GM19452 (cell line): ENCODE measurements at regions not wholly inside any gene's neighbourhood (a gene's known extent, or its start where the extent isn't known, plus 50 kb on each side); places are given as distances from the start of the nearest gene placed in this dataset.

ENCODE experiments used
- ATAC-seq: cut with Tn5 transposase; IDR thresholded peaks from one replicate; pipeline ENCODE4 v1.9.1; 2021; ENCODE audit not compliant: unreplicated experiment

DNA sequence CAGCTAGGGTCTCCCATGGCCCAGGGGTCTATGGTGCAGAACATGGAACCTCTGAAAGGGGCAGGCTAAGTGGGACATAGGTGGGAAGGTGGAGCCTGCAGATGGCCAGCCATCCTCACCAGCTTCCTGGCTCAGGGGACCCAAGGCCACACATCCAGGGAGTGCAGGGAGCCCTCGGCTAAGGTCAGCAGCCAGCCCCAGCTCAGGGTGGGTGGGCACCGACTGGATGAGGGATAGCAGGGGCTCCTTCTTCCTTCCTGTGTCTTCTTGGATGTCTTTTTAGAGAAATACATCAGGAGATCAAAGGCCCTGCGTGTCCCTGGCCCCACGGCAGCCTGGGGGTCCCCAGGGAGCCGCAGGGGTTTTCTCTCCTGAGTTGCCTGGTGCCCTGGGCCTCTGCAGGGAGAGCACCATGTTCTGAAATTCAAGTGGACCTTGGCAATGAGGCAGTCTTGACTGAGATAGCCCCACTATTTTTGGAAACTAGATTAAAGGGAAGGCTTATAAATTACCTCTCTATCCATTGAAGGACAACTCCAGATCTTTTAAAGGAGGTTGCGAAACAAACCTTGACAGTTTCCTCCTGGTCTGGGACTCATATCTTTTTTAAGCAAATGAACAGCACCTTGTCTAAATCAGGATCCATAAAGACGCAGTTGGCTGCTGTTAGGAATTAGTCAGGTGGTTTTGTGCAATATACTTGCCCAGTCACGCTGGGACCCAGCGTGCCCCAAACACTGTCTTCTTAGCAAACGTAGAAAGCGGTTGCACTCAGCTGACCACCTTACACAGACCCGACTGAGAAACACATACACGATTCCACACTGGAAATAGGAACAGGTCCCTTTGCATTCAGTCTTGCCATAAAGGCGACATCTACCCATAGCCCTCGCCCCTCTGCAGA, 242.3 kb downstream of the TOMM20 start:
- ATAC-seq, result no peak

DNA sequence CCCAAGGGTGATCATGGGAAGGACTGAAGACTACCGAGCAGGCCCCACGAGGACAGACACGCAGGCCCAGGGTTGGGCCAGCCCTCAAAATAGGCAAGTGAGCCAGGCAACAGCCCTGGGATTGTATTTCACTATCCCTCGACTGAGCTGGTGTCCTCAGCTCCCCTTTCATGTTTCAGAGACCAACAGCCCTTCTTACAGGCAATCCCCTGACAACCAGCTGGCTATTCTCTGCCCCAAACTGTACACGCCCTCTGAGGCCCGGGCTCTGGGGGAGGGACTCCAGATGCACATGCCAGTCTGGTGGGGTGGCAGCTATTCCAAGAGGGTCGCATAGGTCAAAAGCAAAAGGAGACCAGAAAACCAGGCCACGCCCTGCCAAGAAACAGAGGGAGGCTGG, 243.0 kb downstream of the TOMM20 start:
- ATAC-seq, result no peak

DNA sequence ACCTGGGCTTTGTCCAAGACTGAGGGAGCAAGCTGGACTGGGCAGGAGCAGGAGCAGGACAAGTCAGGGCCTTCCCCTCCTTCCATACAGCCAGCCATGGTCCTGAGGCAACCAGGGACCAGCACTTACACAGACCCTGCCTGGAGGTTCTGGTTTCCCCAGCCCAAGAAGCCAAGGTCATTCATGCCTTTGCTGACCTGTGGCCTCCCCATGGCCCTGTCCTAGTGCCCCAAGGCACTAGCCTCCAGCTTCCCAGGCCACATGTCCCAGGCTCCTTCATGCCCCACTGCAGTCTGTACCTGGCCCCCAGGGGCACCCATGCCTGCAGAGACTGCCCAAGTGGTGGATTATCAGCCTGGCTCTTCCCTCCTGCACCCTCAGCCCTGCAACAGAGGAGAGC, 243.9 kb downstream of the TOMM20 start:
- ATAC-seq, result no peak

GRCh38 chr1:234884006-234884405, 244.6 kb downstream of the TOMM20 start:
- ATAC-seq, result no peak

- no peak for ATAC-seq
Observed at GRCh38 chr1:234882898-234883297, 245.7 kb downstream of the TOMM20 start.

GRCh38 chr1:234881893-234882771, 246.5 kb downstream of the TOMM20 start:
- peak; percentile 85 for ATAC-seq

DNA sequence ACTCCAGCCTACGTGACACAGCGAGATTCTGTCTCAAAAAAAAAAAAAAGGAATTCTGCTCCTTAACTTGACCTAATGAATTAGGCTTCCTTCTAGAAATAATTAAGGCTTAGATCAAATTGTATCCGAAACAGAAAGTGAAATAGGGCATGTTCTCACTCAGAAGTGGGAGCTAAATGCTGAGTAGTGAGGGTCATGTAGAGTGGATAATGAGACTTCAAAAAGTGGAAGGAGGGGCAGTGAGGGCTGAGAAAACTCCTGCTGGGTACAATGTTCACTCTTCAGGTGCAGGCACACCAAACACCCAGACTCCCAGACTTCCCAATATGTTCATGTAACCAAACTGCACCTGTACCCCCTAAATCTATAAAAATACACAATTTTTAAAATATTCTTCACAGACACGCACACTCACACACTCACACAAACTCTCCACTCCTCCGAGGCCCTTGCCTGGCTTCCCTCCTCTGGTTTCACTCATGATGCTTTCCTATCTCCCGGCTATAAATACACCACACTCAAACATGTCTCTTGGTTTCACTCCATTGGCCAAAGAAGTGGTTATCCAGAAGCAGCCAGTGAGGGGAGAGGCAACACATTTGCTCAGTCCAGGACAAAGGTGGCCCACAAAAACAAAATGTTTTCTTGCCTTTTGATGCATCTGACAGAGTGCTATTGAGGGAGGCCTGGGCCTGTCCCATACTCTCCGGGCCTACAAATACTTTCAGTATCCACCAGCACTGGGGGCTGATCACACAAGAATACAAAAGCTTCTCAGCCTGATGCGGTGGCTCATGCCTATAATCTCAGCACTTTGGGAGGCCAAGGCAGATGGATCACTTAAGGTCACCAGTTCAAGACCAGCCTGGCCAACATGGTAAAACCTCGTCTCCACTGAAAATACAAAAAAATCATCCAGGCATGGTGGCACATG, 249.2 kb downstream of the TOMM20 start:
- no peak for ATAC-seq

DNA sequence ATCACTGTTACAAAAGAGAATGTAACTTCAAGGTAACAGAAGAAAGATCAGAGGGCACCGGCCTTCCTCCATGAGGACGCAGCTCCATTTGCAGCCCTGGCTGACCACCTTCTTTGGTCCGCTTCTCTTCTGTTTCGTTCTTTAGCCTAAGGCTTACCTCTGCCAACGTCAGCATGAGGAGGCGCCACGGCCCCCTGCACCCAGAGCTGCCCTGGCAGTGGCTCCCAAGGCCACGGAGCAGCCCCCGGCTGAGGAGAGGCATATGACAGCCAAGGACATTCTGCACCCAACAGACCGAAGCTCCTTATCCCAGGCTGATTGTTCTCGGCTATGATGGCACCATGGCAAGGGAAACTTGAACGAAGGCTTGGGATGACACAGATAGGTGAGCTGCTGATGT, 250.3 kb downstream of the TOMM20 start:
- ATAC-seq, result no peak

DNA sequence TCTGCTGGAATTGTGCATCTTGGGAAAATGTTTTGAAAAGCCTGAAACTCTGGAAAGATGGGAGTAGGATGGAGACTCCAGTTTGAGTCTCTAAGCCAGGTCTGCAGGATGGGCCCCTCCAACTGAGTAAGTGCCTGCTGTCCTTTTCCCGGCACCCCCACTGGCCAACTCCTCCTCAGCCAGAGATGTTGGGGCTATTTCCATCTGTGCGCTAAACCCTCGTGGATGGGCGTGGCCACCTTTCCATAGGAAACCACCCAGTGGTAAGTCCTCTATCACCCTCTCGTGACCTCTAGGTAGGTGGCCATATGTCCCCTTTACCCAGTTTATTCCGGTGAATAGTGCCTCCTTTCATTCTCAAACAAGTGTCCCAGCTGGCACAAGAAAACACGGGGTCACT, 250.9 kb downstream of the TOMM20 start:
- ATAC-seq, result no peak

GRCh38 chr1:234875953-234876855, 252.4 kb downstream of the TOMM20 start:
- no peak for ATAC-seq

- no peak for ATAC-seq
Observed at GRCh38 chr1:234875328-234875952, 253.2 kb downstream of the TOMM20 start.

DNA sequence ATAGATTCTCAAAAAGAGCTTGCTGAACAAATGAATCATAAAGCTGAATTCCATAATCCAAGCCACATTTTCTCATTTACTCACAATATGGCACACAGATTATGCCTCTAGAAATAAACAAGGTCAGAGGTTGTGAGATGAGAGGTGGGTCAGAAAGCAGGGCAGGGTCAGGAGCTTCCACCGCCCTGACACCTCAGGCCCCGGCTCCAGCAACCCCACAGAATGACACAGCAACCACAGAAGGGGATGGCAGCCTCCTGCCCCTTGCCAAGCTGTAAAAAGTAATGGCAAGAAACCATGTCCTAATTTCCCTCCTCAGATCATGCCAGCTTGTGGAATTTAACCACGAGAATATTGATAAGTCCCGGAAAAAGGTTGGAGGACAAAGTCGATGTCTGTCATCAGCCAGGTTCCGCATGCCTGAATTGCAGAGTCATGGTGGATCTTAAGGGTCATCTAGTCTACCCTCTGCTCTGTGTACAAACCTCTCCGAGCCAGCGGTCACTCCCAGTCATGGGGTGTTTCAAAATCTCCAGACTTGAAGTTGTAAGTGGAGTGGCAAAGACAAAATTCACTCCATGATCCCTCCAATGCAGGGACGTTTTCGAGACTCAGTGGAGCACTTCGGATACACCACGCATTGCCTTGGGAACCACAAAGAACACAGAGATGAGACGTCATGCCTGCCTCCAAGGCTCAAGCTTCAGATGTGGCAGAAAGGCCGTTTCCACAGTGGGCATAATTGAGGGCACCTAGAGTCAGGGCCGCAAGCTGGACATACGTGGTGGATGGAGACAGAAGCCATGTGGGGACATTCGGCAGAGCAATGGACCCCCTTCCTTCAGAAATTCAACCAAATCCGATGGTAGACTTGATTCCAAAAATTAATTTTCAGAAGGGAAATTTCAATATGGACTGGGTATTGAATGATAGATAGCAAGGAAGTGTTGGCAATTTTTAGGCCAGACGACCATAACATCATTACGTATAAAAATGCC, 254.0 kb downstream of the TOMM20 start:
- ATAC-seq, result no peak

DNA sequence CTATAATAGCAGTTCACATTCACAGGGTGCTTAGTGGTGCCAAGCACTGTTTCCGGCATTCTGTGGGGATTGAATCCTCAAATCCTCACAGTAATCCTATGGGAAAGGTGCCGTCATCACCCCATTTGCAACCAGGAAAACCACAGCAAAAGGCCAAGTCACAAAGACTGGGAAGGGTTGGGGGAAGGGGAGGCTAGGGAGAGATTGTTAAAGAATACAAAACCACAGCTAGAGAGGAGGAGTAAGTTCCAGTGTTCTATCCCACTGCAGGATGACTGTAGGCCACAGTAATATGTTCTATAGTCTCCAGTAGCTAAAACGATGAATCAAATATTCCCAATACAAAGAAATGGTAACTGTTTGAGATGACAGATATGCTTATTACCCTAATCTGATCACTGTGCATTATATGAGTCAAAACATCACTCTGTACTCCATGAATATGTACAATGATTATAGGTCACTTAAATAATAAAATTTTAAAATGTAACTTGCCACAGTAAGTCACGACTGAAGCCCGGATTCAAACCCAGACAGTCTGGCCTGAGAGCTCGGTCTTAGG, 256.8 kb downstream of the TOMM20 start:
- no peak for ATAC-seq

DNA sequence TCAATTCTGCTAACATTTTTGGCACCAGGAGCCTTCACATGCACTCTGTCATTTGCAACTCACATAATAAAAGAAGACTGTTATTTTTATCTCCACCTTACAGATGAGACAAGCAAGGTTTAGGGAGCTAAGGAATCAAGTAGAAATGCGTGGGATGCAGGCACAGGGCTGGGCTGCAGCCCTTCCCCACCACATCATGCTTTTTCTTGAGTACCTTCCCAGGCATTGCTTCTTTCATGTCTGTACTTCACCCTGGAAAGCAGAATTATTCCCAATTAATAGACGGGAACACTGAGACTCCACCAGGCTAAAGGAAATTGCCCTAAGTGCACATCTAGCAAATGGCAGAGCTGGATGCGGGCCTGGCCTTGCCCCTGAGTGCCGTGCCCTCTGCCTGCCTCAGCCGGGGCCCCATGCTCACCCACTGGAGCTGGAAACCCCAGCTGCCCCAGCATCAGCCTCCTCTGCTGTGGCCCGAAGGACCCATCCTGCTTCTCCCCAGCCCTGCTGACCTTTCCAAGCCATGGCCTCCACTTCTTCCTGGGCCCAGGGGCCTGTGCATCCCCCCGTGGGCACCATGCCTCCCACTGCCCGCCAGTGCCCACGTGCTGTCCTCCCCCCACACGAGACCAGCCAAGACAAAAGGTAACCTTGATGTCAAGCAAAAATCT, 257.5 kb downstream of the TOMM20 start:
- ATAC-seq, result no peak

DNA sequence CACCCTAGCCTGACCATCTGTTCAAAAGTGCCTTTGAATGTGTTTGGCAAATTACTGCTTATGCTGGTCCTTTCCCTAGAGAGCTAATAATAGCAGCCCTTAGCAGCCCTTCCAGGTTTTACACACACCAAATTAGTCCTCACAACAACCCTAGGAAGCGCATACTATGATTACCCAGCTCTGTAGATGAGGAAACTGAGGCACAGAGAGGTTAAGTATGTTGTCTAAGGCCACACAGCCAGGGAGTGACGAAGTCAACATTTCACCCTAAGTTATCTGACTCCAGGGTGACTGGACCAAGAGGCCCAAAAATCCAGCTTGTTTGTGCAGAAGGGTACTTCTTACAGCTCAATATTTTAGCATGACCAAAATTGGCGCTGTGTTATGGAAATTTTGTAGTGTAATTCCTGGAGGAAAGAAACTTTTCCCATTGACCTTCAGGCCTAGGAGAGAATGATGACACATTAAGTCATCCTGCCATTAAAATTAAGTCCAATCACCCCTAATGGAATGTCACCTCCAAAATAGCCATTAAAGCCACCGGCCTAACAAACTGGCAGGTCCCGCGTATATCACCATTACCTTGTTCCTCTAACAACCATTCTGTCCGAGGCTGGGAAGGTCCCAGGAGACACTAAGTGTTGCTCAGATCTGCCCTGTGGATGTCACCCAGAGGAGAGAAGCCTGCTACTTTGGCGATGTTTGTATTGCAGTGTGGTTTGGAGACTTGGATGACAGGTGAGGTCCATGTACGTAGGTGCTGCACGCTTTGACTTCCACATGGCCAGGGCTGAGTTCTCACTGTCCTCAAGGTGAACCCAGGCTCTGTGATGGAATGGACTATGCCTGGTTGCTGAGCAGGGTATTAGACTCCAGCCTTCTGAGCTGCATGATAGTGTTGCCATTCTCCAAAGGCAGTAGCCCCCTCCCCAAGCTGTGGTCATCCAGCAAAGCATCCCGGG, 258.3 kb downstream of the TOMM20 start:
- no peak for ATAC-seq
